ENCODE measurements at regions not wholly inside any gene's neighbourhood (a gene's known extent, or its start where the extent isn't known, plus 50 kb on each side); places are given as distances from the start of the nearest gene placed in this dataset.

DNA sequence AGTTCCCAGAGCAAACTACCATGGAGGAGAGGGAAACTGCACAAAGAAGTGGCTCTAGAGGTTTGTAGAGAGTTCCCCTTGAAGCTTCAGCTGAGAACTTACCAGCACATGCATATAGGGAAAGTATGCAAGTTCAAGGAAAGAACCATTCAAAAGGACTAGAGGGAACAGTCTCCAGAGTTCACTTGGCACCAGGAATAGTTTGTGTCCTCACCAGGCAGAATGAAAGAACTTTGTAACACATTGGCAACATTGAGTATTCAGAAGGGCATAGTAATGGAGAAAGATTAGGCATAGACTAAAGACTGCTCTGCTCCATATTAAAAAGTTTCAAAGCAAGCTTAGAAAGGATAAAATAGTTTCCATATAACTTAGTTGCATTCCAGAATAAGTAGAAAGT, 155.4 kb upstream of the TOM1L1 start:
- H3K27me3 ChIP-seq (ENCODE audit: insufficient read depth, low read depth, low read length), result no peaks in the 10 kb centered on the region
- no peak overlapping the region for H3K4me3 ChIP-seq (ENCODE audit: low read length)
- TF ChIP-seq, protein P1, sequence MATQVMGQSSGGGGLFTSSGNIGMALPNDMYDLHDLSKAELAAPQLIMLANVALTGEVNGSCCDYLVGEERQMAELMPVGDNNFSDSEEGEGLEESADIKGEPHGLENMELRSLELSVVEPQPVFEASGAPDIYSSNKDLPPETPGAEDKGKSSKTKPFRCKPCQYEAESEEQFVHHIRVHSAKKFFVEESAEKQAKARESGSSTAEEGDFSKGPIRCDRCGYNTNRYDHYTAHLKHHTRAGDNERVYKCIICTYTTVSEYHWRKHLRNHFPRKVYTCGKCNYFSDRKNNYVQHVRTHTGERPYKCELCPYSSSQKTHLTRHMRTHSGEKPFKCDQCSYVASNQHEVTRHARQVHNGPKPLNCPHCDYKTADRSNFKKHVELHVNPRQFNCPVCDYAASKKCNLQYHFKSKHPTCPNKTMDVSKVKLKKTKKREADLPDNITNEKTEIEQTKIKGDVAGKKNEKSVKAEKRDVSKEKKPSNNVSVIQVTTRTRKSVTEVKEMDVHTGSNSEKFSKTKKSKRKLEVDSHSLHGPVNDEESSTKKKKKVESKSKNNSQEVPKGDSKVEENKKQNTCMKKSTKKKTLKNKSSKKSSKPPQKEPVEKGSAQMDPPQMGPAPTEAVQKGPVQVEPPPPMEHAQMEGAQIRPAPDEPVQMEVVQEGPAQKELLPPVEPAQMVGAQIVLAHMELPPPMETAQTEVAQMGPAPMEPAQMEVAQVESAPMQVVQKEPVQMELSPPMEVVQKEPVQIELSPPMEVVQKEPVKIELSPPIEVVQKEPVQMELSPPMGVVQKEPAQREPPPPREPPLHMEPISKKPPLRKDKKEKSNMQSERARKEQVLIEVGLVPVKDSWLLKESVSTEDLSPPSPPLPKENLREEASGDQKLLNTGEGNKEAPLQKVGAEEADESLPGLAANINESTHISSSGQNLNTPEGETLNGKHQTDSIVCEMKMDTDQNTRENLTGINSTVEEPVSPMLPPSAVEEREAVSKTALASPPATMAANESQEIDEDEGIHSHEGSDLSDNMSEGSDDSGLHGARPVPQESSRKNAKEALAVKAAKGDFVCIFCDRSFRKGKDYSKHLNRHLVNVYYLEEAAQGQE (IDR thresholded peaks at IDR 0.05; ENCODE audit: borderline replicate concordance), result no peak
- TF ChIP-seq EZH2 (IDR thresholded peaks at IDR 0.05; ENCODE audit: borderline replicate concordance, insufficient read depth, low read length, poor library complexity, severe bottlenecking) (no peak), SMC3 (conservative IDR thresholded peaks at IDR 0.05; ENCODE audit: poor library complexity) (no peak), TAF1 (IDR thresholded peaks at IDR 0.05; ENCODE audit: low read depth) (no peak), EP300 (conservative IDR thresholded peaks at IDR 0.05; ENCODE audit: poor library complexity, severe bottlenecking) (no peak)
- H3K36me3 ChIP-seq (ENCODE audit: insufficient read depth, low read length), result no peaks in the 10 kb centered on the region
- H3K9me2 ChIP-seq (ENCODE audit: insufficient read depth, low read length), result no peaks in the 10 kb centered on the region
- no peak overlapping the region for H2AFZ ChIP-seq (ENCODE audit: low read depth, low read length)
- H3K4me2 ChIP-seq (ENCODE audit: low read length), result no peak overlapping the region
- no peaks in the 10 kb centered on the region for H3K9me3 ChIP-seq (ENCODE audit: low read length)
- no peak overlapping the region for H3K27ac ChIP-seq (ENCODE audit: low read length)
- H3F3A ChIP-seq (ENCODE audit: insufficient read depth, low read length, poor library complexity, severe bottlenecking), result no peaks in the 10 kb centered on the region
- H3K9ac ChIP-seq (ENCODE audit: low read length), result no peak overlapping the region
- H3K79me2 ChIP-seq (replicated peaks; ENCODE audit: insufficient read depth, low read length), result no peaks in the 10 kb centered on the region
- no peaks in the 10 kb centered on the region for H4K20me1 ChIP-seq (ENCODE audit: insufficient read depth)

DNA sequence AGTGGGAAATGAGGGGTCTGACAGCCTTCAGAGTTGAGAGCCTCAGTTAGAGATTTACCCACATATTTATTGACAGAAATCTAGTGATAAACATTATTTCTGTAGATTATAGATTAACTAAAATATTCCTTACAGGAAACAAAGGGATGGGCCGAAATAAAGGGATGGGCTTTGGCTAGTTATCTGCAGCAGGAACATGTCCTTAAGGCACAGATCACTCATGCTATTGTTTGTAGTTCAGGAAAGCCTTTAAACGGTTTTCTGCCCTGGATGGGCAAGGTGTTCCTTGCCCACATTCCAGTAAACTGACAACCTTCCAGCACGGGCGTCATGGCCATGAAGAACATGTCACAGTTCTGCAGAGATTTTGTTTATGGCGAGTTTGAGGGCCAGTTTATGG, 154.8 kb upstream of the TOM1L1 start:
- H3K27ac ChIP-seq (ENCODE audit: low read length), result no peak overlapping the region
- H3K36me3 ChIP-seq (ENCODE audit: insufficient read depth, low read length), result no peaks in the 10 kb centered on the region
- TF ChIP-seq RAD21 (conservative IDR thresholded peaks at IDR 0.05) (no peak), EZH2 (IDR thresholded peaks at IDR 0.05; ENCODE audit: borderline replicate concordance, insufficient read depth, low read length, poor library complexity, severe bottlenecking) (no peak), EP300 (conservative IDR thresholded peaks at IDR 0.05; ENCODE audit: poor library complexity, severe bottlenecking) (no peak), TAF1 (IDR thresholded peaks at IDR 0.05; ENCODE audit: low read depth) (no peak), POLR2AphosphoS5 (IDR thresholded peaks at IDR 0.05) (no peak), SMC3 (conservative IDR thresholded peaks at IDR 0.05; ENCODE audit: poor library complexity) (no peak), MXI1 (conservative IDR thresholded peaks at IDR 0.05; ENCODE audit: poor library complexity, severe bottlenecking) (no peak)
- TF ChIP-seq, protein P2, sequence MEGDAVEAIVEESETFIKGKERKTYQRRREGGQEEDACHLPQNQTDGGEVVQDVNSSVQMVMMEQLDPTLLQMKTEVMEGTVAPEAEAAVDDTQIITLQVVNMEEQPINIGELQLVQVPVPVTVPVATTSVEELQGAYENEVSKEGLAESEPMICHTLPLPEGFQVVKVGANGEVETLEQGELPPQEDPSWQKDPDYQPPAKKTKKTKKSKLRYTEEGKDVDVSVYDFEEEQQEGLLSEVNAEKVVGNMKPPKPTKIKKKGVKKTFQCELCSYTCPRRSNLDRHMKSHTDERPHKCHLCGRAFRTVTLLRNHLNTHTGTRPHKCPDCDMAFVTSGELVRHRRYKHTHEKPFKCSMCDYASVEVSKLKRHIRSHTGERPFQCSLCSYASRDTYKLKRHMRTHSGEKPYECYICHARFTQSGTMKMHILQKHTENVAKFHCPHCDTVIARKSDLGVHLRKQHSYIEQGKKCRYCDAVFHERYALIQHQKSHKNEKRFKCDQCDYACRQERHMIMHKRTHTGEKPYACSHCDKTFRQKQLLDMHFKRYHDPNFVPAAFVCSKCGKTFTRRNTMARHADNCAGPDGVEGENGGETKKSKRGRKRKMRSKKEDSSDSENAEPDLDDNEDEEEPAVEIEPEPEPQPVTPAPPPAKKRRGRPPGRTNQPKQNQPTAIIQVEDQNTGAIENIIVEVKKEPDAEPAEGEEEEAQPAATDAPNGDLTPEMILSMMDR (IDR thresholded peaks at IDR 0.05; ENCODE audit: poor library complexity, severe bottlenecking), result no peak
- TF ChIP-seq, protein P1 (IDR thresholded peaks at IDR 0.05; ENCODE audit: borderline replicate concordance), result no peak
- no peak overlapping the region for H3K9ac ChIP-seq (ENCODE audit: low read length)
- no peak overlapping the region for H2AFZ ChIP-seq (ENCODE audit: low read depth, low read length)
- H3K4me2 ChIP-seq (ENCODE audit: low read length), result no peak overlapping the region
- H3K79me2 ChIP-seq (replicated peaks; ENCODE audit: insufficient read depth, low read length), result no peaks in the 10 kb centered on the region
- no peaks in the 10 kb centered on the region for H3K27me3 ChIP-seq (ENCODE audit: insufficient read depth, low read depth, low read length)
- H3F3A ChIP-seq (ENCODE audit: insufficient read depth, low read length, poor library complexity, severe bottlenecking), result no peaks in the 10 kb centered on the region
- no peaks in the 10 kb centered on the region for H3K9me3 ChIP-seq (ENCODE audit: low read length)
- H3K4me3 ChIP-seq (ENCODE audit: low read length), result no peak overlapping the region
- no peaks in the 10 kb centered on the region for H4K20me1 ChIP-seq (ENCODE audit: insufficient read depth)
- H3K9me2 ChIP-seq (ENCODE audit: insufficient read depth, low read length), result no peaks in the 10 kb centered on the region
